ENCODE measurements at regions not wholly inside any gene's neighbourhood (a gene's known extent, or its start where the extent isn't known, plus 50 kb on each side); places are given as distances from the start of the nearest gene placed in this dataset.

- Mint-ChIP-seq H3K27ac (ENCODE audit: low read depth, unreplicated experiment) (no peak overlapping the region), H3K36me3 (ENCODE audit: insufficient read depth, unreplicated experiment) (no peaks in the 10 kb centered on the region), H3K27me3 (ENCODE audit: insufficient read depth, unreplicated experiment) (peaks cover 57% of the 10 kb centered on the region), H3K4me1 (ENCODE audit: insufficient read depth, unreplicated experiment) (no peaks in the 10 kb centered on the region), H3K9me3 (ENCODE audit: unreplicated experiment) (no peaks in the 10 kb centered on the region), H3K4me3 (ENCODE audit: unreplicated experiment) (no peak overlapping the region)
- intact Hi-C loops (cut with micrococcal nuclease) = loop anchor here (2.0 to 5.0 kb wide), 2 partner anchors 103 to 450 kb away; no protein-coding TSS in a partner anchor
- no peak for TF ChIP-seq CTCF (IDR thresholded peaks at IDR 0.05; ENCODE audit: unreplicated experiment)
- BruUV-seq (replicated peaks) = no TSS peak
- ChIA-PET CTCF (interaction anchor here (0.6 to 0.9 kb wide), 4 partner anchors 8 to 700 kb away, joined by 3 to 4 read pairs (median 3); no protein-coding TSS in a partner anchor), POLR2A (no interaction called here)
- DNase-seq (ENCODE audit: unreplicated experiment) = no peak
Measured at GRCh38 chr7:35521941-35522340, 173.0 kb downstream of the HERPUD2 start.

DNA sequence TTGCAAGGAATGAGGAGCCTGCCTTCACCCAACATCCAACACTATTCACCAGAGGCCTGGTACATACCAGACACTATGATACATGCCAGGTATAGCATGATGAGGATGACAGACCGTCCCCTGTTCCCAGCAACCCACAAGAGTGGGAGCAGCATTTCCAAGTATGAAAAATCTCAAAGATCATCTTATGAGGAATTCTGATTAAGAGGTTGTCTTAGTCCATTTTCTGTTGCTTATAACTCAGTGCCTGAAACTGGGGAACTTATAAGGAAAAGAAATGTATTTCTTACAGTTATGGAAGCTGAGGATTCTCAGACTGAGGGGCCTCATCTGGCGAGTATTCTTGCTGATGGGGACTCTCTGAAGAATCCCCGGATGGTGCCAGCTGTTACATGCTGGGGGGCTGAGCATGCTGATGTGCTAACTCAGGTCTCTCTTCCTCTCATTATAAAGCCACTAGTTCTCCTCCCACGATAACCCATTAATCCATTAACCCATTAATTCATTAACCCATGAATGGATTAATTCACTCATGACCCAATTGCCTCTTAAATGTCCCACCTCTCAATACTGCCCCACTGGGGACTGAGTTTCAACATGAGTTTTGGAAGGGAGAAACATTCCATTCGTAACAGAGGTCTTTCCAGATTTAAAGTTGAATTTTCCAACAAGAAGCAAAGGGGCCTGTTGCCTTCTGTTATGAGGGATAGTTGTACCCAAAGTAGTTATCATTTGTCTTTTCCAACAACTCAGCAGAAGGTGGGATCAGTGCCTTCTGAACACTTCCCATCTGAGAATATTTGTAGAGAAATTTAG is 173.9 kb downstream of the HERPUD2 start:
- Mint-ChIP-seq H3K27me3 (ENCODE audit: insufficient read depth, unreplicated experiment) (peaks cover 62% of the 10 kb centered on the region), H3K4me1 (ENCODE audit: insufficient read depth, unreplicated experiment) (no peaks in the 10 kb centered on the region), H3K9me3 (ENCODE audit: unreplicated experiment) (no peaks in the 10 kb centered on the region), H3K36me3 (ENCODE audit: insufficient read depth, unreplicated experiment) (no peaks in the 10 kb centered on the region), H3K27ac (ENCODE audit: low read depth, unreplicated experiment) (no peak overlapping the region), H3K4me3 (ENCODE audit: unreplicated experiment) (no peak overlapping the region)
- no TSS peak for BruUV-seq (replicated peaks)
- ChIA-PET CTCF (interaction anchor here (0.5 to 3.5 kb wide), 37 partner anchors 8 to 1429 kb away, joined by 3 to 49 read pairs (median 5); no protein-coding TSS in a partner anchor), POLR2A (no interaction called here)
- intact Hi-C loops (cut with micrococcal nuclease) = loop anchor here (1.0 to 5.0 kb wide), 3 partner anchors 96 to 449 kb away; no protein-coding TSS in a partner anchor
- no peak for DNase-seq (ENCODE audit: unreplicated experiment)
- TF ChIP-seq CTCF (IDR thresholded peaks at IDR 0.05; ENCODE audit: unreplicated experiment) = no peak

DNA sequence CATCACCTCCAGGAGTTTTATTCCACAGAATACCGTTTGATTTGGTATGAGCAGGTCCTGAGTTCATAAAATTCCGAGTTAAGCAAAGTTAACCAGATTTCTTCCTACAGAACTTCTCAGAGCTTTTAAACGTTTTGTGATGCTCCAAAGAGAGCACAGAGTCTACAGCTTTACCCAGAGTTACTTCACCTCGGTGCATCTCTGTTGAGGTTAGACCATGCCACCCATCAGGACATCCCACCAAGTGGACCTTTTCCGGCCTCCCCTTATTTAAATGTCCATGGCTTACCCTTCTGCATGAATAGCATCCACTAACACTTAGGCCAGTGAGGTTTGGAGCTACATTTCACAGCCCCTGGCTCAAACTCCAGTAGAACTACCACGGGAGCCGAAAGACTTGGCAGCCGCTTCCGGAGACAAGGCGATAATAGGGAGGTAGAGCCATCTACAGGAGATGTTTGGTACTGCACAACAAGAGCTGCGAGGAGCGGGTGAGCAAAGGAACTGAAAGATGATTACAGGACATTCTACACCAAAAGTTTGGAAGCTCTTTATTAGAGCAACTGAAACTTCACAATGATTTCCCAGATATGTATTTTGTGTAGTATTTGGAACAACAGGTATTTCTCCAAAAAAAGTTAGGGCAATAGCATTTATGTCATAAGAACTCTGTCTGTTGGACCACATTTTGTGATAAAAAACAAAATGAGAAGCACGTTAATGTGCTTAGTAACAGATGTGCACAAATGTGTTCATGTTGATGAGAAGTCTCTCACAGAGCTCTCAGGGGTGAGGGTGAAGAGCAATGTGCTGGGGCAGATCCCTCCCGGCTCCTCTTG is 174.7 kb downstream of the HERPUD2 start:
- Mint-ChIP-seq H3K27ac (ENCODE audit: low read depth, unreplicated experiment) (no peak overlapping the region), H3K4me1 (ENCODE audit: insufficient read depth, unreplicated experiment) (no peaks in the 10 kb centered on the region), H3K27me3 (ENCODE audit: insufficient read depth, unreplicated experiment) (peaks cover 62% of the 10 kb centered on the region), H3K36me3 (ENCODE audit: insufficient read depth, unreplicated experiment) (no peaks in the 10 kb centered on the region), H3K4me3 (ENCODE audit: unreplicated experiment) (no peak overlapping the region), H3K9me3 (ENCODE audit: unreplicated experiment) (no peaks in the 10 kb centered on the region)
- POLR2A ChIA-PET = interaction anchor here (0.8 kb wide), 1 partner anchor 57 kb away, joined by 3 read pairs; no protein-coding TSS in a partner anchor
- intact Hi-C loops (cut with micrococcal nuclease) = loop anchor here (1.0 to 5.0 kb wide), 3 partner anchors 95 to 448 kb away; no protein-coding TSS in a partner anchor
- TF ChIP-seq CTCF (IDR thresholded peaks at IDR 0.05; ENCODE audit: unreplicated experiment) = peak; percentile 83
- CTCF ChIA-PET = interaction anchor here (0.5 to 3.5 kb wide), 56 partner anchors 7 to 1448 kb away, joined by 3 to 49 read pairs (median 4); no protein-coding TSS in a partner anchor
- peak; percentile 84 for DNase-seq (ENCODE audit: unreplicated experiment)
- BruUV-seq (replicated peaks) = no TSS peak

DNA sequence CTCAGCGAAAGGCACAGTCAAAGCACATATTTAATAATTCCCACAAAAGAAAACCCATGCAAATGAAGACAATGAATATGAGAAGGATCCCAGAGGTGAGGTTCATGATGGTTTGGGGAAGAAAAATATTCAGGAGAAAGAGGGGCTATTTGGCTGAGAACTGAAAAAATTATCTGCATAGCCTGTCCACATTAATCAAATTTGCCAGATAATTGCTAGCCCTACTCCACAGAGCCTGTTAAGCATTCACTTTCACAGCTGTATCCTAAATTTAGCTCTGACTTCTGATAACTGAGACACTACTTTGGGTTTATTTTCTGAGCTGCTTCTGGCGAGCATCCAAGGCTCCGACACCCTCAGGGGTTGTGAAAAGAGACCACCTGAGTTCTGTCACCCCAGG is 176.2 kb downstream of the HERPUD2 start:
- ChIA-PET CTCF (interaction anchor here (0.6 to 3.5 kb wide), 7 partner anchors 9 to 801 kb away, joined by 3 to 49 read pairs (median 3); no protein-coding TSS in a partner anchor), POLR2A (no interaction called here)
- TF ChIP-seq CTCF (IDR thresholded peaks at IDR 0.05; ENCODE audit: unreplicated experiment) = no peak
- Mint-ChIP-seq H3K36me3 (ENCODE audit: insufficient read depth, unreplicated experiment) (no peaks in the 10 kb centered on the region), H3K4me3 (ENCODE audit: unreplicated experiment) (no peak overlapping the region), H3K27me3 (ENCODE audit: insufficient read depth, unreplicated experiment) (peaks cover 54% of the 10 kb centered on the region), H3K9me3 (ENCODE audit: unreplicated experiment) (no peaks in the 10 kb centered on the region), H3K4me1 (ENCODE audit: insufficient read depth, unreplicated experiment) (no peaks in the 10 kb centered on the region), H3K27ac (ENCODE audit: low read depth, unreplicated experiment) (no peak overlapping the region)
- no TSS peak for BruUV-seq (replicated peaks)
- intact Hi-C loops (cut with micrococcal nuclease) = no loop called here
- DNase-seq (ENCODE audit: unreplicated experiment) = no peak
